B cell (primary cell): ENCODE measurements at regions not wholly inside any gene's neighbourhood (a gene's known extent, or its start where the extent isn't known, plus 50 kb on each side); places are given as distances from the start of the nearest gene placed in this dataset.

Source experiments
- CTCF ChIP-seq: fragments of 200-600 bp; IDR thresholded peaks from one replicate; pipeline ENCODE4 v1.8.0; 2022; ENCODE audit warnings: antibody characterized with exemption, mild to moderate bottlenecking
- EZH2 ChIP-seq: IDR thresholded peaks from 2 replicates; pipeline ENCODE4 v1.6.1; 2012; ENCODE audit warnings: borderline replicate concordance, low read depth, mild to moderate bottlenecking, moderate library complexity, low read length; ENCODE audit not compliant: insufficient read depth, poor library complexity, severe bottlenecking

DNA sequence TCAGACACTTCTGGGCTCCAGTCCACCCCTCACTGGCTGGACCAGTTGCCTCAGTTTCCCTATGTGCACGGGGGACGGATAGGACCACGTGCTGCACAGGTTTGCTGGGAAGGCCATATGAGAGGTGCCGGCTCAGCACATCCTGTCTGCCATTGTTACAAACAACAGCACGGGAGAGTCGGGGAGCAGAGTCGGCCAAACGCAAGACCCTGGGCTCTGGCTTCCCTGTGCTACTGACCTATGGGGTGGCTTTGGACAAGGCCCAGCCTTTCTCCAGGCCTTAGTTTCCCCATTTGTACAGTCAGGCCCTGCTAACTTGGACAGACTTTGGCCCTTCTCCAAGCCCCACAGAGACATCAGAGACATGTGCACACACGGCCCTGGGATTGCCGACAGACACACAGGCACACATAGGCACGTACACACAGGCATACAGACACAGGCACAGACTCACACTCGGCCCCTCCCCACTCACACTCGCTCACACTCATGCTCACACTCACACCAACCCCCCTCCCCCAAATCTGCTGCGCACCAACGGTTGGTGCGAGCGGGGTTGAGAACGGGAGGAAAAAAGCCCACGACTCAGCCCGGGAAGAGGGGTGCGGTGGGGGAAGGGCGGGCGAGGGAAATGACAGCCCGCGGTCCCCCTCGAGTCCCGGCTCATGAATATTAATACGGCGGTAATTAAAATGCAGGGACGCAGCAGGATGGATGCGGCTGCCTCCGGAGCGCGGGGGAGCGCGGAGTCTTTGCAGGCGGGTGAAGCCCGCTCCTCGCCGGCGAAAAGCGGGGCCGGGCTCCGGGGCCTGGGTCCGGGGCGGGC lies 133.0 kb downstream of the C9orf50 start:
- TF ChIP-seq EZH2 (no peak), CTCF (no peak)
